DMS153 (cell line): ENCODE measurements at regions not wholly inside any gene's neighbourhood (a gene's known extent, or its start where the extent isn't known, plus 50 kb on each side); places are given as distances from the start of the nearest gene placed in this dataset.

Experiments used
- DNase-seq: peaks from one replicate; lab custom pipeline; 2025; lab: John Stamatoyannopoulos, UW

DNA sequence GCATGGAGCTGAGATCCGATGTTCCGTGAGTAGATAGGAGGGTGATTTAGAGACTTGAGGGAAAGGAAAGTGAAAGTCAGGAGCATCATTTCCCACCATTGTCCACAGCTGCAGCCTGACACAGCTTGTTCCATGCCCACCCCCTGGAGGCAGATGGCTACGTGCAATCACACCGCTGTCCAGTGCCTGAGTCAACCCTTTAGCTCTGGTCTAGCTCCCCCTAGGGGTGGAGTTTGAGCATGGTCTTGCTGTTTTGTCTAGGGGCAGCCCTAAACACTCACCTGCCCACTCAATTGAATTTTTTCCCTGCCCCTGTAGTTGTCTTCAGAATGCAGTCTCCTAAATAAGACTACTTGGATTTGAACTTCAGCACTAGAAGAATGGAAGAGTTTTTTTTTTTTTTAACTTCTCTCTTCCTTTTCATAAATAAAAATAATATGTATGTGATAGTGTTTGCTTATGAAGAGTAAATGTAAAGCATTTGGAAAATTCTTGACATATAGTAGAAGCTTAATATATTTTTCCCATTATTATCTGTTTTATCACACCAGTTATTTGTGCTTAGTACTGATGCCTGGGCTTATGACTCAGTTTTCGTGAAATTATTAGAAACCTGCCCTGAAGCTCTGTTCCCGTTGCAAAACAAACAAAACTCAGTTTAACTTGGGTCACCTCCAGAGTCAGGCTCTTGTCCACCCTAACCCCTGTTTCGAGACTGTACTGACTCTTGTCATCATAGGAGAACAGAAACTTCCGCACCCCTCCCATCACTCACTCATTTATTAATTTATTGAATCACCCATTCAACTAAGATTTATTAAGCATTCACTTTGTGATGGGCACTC, 814.8 kb downstream of the MAFB start:
- DNase-seq = peak; percentile 70

DNA sequence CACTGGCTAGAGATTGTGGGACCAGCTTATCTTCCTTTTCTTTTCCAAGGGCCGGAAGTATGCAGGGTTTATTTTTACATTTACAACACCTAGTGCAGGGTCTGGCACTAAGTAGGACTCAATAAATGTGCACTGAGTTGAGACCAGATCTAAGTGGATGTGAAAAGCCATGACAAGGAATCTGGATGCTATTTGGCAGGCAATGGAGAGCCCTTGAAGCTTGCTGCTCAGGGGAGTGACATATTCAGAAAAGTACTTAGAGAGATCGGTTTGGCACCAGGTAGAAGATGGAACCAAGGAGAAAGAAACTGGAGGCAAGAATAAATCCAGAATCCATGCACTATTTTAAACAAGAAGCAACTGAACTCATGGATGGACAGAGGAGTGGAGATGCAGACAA, 815.8 kb downstream of the MAFB start:
- DNase-seq = no peak

GRCh38 chr20:39871013-39871412, 818.0 kb downstream of the MAFB start:
- no peak for DNase-seq

DNA sequence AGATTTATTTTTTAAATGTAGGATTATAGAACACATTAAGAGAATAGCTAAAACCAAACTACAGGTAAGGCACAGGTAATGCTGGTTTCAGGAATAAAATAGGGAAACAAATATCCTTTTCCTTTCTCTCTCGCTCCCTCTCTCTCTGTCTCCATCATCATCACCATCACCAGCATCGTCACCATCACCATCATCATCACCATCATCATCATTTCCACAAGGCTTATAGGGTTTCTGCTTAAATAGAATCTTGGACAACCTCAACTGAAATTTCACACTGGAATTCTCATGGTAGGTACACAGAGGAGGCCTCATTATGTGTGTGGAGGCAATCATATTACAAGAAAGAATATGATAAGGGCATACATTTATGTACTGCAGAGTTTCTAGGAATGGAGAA, 823.6 kb downstream of the MAFB start:
- no peak for DNase-seq

DNA sequence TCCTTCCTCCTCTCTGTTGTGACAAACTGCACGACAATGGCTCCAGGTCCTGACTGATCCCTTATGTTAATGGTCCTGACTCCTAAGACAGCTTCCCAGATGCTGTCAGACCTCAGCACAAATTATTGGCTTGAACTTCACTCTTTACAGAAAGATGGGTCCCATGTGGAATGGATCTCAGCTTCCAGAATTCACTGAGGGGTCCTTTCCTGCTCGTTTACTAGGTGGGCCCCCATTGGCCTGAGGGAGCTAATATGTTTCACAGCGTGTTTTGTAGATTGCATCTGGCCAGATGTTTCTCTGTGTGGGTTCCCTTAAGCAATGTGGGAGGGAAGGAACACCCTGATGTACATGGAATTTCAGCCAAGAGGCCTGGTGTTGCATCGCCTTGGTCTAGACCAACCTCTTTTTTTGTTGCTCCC, 826.6 kb downstream of the MAFB start:
- no peak for DNase-seq

DNA sequence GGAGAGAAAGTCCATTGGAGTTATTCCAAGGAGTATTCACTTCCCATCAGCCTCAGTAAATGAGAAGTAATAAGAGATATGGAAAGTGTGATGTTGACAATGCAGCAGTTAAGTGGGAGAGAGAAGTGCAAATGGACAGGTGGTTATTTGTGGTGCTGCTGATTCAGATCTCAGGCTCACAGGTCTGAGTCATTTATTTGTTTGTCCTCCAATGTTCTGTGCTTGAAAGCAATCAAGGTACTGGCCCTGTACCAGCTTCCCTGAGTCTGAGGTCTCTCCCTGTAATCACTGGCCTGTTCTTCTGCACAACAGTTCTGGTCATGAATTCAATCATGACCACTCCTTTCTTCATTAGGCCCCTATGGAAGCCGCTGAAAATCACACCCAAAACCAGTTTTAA, 827.7 kb downstream of the MAFB start:
- DNase-seq = peak; percentile 97

DNA sequence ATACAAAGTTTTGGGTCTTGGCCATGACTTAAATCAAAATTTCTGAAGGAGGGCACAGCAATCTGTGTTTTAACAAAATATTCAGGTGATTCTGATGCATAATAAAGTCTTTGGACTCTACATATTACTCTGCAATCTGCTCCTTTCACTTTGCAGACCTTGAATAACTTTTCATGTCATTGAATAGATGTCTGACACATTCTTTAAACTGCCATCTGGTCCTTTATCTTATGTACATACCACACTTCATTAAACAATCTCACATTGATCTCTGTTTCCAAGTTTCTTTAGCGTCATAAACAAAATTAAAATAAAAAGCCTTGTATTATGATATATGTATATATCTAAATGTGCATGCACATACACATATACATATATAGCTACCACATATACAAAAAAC, 831.2 kb downstream of the MAFB start:
- DNase-seq = no peak

DNA sequence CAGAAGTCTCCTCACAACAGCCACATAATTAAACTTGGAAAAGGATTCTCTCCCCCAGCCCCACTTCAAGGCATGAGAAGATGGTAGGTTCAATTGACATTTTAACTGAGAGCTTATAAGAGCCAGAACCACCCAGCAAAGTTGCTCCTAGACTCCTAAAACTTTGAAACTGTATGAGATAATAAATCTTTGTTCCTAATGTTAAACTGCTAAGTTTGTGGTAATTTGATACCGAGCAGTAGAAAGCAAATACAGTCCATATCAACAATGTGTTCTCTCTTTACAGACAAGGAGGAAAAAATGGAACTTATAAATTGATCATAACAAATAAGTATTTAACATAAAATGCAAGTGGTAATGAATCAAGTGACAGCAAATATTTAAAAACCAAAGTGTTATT, 831.8 kb downstream of the MAFB start:
- DNase-seq = no peak

- no peak for DNase-seq
Observed at GRCh38 chr20:39855799-39856198, 833.2 kb downstream of the MAFB start.

- no peak for DNase-seq
Observed at GRCh38 chr20:39855056-39855455, 834.0 kb downstream of the MAFB start.

DNA sequence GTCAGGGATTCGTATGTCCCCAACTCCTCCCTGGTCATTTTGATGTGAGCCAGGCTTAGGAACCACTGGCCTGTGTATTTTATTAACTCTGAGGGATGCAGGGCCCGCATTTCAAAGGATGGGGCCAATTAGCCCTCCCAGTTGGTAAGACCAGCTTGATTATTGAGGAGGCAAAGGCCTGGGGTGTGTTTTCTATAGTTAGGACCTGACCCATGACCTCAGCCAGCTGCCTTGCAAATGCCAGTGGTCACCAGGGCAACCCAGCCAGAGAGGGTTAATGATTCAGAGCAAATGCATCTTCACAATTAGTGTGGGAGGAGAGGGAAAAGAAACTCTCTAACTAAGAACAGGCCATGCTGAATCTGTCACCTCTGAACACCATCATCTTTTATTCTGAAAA, 835.4 kb downstream of the MAFB start:
- no peak for DNase-seq

- DNase-seq = no peak
Observed at GRCh38 chr20:39853050-39853449, 836.0 kb downstream of the MAFB start.

DNA sequence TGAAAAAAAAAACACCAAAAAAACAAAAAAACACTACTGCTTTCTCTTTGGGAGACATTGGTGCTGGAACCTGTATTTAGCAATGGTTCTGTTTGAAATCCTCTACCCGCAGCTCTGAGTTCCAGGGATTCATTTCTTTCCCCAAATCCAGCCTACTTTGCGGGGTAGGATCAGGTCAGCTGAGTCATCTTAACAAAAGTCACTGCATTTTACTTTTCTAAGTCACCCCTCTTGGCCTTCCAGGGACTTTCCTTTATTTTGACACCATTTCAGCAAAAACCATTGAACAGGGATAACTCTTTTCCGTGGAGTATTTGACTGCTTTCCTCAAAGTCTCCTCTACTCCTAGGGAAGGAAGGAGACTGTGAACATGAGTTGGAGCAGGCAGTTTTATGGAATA, 837.6 kb downstream of the MAFB start:
- DNase-seq = no peak

DNA sequence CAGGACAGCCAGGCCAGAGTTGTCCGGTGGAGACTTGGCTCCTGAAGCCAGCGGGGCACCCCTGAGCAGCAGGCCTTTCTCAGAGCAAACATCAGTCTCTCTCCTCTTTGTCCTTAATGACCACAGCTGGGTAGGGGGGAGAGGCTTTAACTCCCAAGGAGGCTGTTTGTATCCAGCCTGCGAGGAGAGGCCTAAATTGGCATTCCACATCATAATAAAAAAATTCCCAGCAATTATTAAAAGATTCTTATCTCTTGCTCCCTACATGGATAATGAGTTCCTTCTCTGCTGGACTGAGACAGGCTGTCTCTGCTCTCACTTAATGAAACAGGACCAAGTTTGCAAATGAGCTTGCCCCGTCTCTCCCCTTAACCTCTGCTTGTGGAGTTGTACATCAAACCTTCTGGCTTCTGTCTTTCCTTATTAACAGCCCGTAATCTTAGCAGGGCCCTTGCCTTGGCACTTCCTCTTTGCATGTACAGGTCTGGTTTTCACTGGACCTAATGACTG, 838.2 kb downstream of the MAFB start:
- DNase-seq = no peak

DNA sequence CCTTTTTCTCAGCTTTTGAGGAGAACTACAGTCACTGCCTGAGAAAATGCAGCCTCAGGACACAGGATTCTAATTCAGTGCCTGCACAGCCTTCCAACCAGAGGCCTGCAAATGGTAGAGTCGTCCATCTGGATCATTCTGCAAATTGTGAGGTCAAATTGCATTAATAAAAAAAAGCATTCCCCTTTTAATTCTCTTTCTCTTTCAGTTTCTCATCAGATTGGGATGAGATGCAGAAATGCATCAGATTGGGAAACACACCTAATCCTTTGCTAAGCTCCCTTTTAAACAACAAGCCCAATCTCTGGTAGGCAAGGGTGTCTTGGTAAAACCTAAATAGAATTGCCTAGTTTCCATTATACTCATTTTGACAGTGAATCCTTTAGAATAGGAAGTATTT, 838.8 kb downstream of the MAFB start:
- no peak for DNase-seq

- DNase-seq = peak; percentile 9
Observed at GRCh38 chr20:39849664-39850063, 839.4 kb downstream of the MAFB start.

DNA sequence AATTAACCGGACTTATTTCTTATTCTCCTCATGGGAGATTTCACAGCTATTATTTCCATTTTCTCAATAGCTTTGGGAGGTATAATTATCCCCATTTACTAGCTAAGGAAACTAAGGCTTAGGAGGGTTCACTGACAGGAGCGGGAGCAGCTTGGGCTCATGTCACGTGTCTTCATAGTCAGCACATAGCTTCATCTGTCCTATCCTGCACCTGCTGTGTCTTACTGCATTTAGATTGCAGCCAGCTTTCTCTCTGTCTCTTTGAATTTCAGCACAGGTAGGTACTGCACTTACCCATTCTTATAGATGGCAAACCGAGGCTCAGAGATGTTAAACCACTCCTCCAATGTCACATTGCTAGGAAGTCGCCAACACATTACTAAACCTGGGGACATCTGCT, 839.9 kb downstream of the MAFB start:
- no peak for DNase-seq

GRCh38 chr20:39839399-39840119, 849.5 kb downstream of the MAFB start:
- no peak for DNase-seq

GRCh38 chr20:39837561-39837960, 851.5 kb downstream of the MAFB start:
- DNase-seq = no peak

DNA sequence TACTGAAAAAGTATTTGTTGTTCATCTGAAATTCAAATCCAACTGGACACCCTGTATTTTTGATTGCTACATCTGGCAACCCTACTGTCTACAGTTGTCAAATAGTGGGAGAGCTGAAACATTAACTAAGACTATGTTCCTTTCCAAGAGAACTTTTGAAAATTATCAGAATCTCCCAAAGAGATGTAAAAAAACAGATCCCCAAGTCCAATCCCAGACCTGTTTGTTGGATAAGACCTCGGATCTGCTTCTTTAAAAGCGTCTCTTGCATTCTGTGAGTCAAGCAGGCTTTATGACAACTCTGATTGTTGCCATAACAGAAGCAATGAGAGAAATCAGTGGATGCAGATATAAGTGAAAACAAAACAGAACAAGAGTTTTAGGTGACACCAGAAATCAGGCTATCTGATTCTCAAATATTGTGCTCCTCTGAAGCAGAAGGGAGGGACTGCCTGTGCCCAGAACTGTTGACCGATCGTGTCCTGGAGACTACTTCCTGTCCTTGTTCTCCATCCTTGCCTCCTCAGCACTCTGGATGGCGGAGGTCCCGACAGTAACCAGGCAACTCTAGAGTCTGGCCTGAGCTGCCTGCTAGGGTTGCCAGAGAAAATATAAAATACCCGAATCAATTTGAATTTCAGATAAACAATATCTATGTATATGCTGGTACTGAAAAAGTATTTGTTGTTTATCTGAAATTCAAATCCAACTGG, 853.8 kb downstream of the MAFB start:
- DNase-seq = no peak

DNA sequence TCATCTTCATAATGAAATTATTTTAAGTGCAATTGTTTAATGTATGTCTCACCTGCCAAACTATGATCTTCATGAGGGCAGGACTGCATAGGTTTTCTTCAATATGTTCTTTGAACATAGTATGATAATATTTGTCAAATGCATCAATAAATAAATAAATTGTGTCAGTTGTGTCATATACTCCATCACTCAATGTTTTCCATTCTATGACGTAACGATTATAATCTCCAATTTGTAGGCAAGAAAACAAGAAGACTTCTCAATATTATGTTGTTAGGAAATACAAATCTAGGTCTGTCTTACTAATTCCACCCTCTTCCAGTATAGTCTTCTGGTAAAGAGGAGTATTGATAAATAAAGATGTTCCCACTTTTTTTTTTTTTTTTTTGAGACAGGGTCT, 858.1 kb downstream of the MAFB start:
- no peak for DNase-seq

DNA sequence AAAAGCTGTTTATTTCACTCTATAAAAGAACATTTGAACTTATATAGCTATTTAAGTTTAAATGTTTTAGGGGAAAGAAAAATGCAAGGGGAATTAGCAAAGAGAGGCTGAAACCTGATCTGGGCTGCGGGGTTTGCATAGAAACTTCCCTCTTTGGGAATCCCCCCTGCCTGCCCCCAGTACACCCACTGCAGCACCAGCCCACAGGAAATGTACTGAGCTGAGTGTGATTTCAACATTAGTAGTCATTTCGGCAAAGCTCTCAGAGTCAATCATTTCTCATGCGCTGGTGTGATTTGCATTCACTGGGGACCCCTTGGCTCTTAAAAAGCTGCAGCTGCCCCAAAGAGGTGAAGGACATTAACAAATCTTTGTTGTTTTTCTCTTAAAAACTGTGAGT, 859.4 kb downstream of the MAFB start:
- DNase-seq = no peak

DNA sequence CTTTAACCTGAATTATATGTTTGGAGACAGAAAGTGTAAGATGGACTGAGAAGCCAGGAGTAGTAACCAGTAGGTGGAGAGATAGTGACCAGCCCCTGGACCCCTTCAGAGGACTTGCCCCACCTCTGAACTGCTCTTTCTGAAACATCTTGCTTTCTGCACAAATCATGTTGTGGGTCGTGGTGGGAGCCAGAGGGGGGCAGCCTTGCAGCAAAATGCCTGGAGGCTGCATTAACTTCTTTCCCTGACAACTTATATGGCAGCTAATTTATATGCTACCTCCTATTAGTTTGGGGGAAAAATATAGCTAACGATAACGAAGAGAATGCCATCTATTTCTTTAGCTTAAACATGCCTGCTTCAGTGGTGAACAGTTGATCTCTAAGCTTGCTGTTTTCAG, 859.8 kb downstream of the MAFB start:
- no peak for DNase-seq
